SK-N-MC (cell line): ENCODE measurements at regions not wholly inside any gene's neighbourhood (a gene's known extent, or its start where the extent isn't known, plus 50 kb on each side); places are given as distances from the start of the nearest gene placed in this dataset.

Experiments
- DNase-seq: peaks from one replicate; pipeline ENCODE4 v3.0.0-alpha.2; 2011; ENCODE audit warnings: low read depth, low spot score
- H3K27ac ChIP-seq: fragments of 200-600 bp; sonication (generic); 2 replicates; pipeline ENCODE4 v1.5.1; 2016; ENCODE audit warnings: mixed run types
- H3K36me3 ChIP-seq: fragments of 200-600 bp; sonication (generic); 2 replicates; pipeline ENCODE4 v1.6.1; 2017; ENCODE audit warnings: antibody characterized with exemption, low read length, mixed read lengths; ENCODE audit not compliant: insufficient read depth
- H3K4me3 ChIP-seq: fragments of 200-600 bp; sonication (generic); 2 replicates; pipeline ENCODE4 v1.5.1; 2016
- H3K9ac ChIP-seq: fragments of 200-600 bp; sonication (generic); 2 replicates; pipeline ENCODE4 v1.8.0; 2017; ENCODE audit warnings: mixed run types, mixed read lengths; ENCODE audit not compliant: insufficient read length
- H3K9me3 ChIP-seq: fragments of 200-600 bp; sonication (generic); 2 replicates; pipeline ENCODE4 v1.6.1; 2017; ENCODE audit warnings: low read depth, mild to moderate bottlenecking, antibody characterized with exemption, low read length, moderate library complexity, mixed read lengths
- EZH2 ChIP-seq: fragments of 200-600 bp; sonication (generic); IDR thresholded peaks from one replicate; pipeline ENCODE4 v1.6.1; 2017; ENCODE audit warnings: antibody characterized with exemption
- FOXP2 ChIP-seq: optimal IDR thresholded peaks from 2 replicates; pipeline ENCODE3; 2011; ENCODE audit warnings: mild to moderate bottlenecking, moderate library complexity; ENCODE audit not compliant: insufficient read depth; ENCODE audit errors: extremely low read length, control extremely low read depth
- POLR2AphosphoS5 ChIP-seq: IDR thresholded peaks from 2 replicates; pipeline ENCODE4 v1.6.1; 2012; ENCODE audit warnings: mild to moderate bottlenecking, low read depth, low read length, borderline replicate concordance

DNA sequence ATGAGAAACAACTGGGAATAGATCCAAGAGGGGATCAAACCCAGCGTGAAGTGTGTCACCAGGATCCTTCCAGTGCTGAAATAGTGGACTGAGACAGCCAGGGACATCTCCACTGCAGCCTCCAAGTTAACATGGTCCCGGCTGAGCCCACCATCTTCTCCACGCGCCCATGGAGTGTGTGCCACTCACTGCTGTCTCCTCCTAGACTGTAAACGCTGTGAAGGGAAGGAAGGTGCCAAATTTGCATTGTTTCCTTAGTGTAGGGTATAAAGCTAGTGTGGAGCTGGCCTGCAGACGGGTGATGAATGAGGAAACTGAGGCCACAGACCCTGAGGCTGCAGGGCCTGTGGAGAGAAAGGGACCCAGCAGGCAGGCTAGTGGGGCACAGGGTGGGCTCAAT lies 183.6 kb downstream of the FOXD2 start:
- H3K9me3 ChIP-seq: no peaks in the 10 kb centered on the region
- DNase-seq: no peak
- no peak overlapping the region for H3K4me3 ChIP-seq
- no peaks in the 10 kb centered on the region for H3K36me3 ChIP-seq
- no peak overlapping the region for H3K9ac ChIP-seq
- TF ChIP-seq FOXP2 (no peak), EZH2 (no peak), POLR2AphosphoS5 (no peak)
- H3K27ac ChIP-seq: no peak overlapping the region

DNA sequence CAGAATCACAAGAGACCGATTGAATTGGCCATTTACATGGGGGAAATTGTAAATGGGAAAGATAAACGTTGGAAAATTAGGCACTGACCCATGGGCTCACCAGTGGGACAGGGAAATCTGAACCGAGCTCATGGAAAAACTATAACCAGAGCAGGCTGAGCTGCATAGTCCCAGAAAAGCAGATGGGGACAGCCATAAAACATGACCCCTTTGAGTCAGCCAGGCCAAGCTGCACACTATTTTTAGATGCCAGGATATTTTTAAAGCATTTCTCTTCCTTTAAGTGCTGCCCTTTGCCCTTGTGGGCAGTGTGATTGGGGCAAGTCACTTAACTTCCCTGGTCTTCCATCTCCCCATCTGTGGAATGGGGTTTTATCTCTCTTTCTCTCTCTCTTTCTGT lies 184.1 kb downstream of the FOXD2 start:
- Histone ChIP-seq H3K27ac (no peak overlapping the region), H3K9ac (no peak overlapping the region), H3K9me3 (no peaks in the 10 kb centered on the region), H3K4me3 (no peak overlapping the region), H3K36me3 (no peaks in the 10 kb centered on the region)
- no peak for DNase-seq
- TF ChIP-seq EZH2 (no peak), POLR2AphosphoS5 (no peak), FOXP2 (no peak)

GRCh38 chr1:47622776-47623556 lies 185.1 kb downstream of the FOXD2 start:
- H3K36me3 ChIP-seq: no peaks in the 10 kb centered on the region
- no peak overlapping the region for H3K4me3 ChIP-seq
- no peak for TF ChIP-seq FOXP2
- TF ChIP-seq EZH2: no peak
- no peak for TF ChIP-seq POLR2AphosphoS5
- H3K27ac ChIP-seq: no peak overlapping the region
- DNase-seq: no peak
- H3K9me3 ChIP-seq: no peaks in the 10 kb centered on the region
- H3K9ac ChIP-seq: no peak overlapping the region

DNA sequence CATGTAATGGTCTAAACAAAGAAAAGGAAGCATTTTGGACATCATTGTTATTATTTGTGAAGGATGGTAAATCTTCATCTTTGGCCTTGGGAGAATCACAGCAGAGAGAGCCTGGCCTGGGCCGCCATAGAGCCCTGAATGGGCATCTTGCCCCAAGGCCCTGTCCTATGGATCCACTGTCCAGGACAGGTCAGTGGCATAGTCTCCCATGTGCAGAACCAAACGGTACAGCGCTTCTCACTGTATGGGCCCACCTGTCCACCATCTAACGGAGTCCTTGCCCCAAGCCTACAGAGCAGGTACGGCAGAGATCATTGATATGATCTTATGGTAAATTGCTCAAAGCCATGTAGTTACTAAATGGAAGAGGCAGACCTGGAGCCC lies 185.7 kb downstream of the FOXD2 start:
- no peaks in the 10 kb centered on the region for H3K36me3 ChIP-seq
- no peaks in the 10 kb centered on the region for H3K9me3 ChIP-seq
- no peak for TF ChIP-seq FOXP2
- no peak for TF ChIP-seq EZH2
- no peak for TF ChIP-seq POLR2AphosphoS5
- DNase-seq: no peak
- H3K27ac ChIP-seq: no peak overlapping the region
- no peak overlapping the region for H3K4me3 ChIP-seq
- no peak overlapping the region for H3K9ac ChIP-seq

GRCh38 chr1:47624531-47624930 lies 186.7 kb downstream of the FOXD2 start:
- DNase-seq: no peak
- no peak overlapping the region for H3K9ac ChIP-seq
- no peak overlapping the region for H3K4me3 ChIP-seq
- no peak for TF ChIP-seq FOXP2
- no peaks in the 10 kb centered on the region for H3K9me3 ChIP-seq
- H3K36me3 ChIP-seq: no peaks in the 10 kb centered on the region
- no peak overlapping the region for H3K27ac ChIP-seq

- Histone ChIP-seq H3K27ac (no peak overlapping the region), H3K4me3 (no peak overlapping the region), H3K36me3 (no peaks in the 10 kb centered on the region), H3K9me3 (no peaks in the 10 kb centered on the region), H3K9ac (no peak overlapping the region)
- TF ChIP-seq EZH2 (no peak), POLR2AphosphoS5 (no peak), FOXP2 (no peak)
- no peak for DNase-seq
These were observed 189.2 kb downstream of the FOXD2 start for GRCh38 chr1:47627016-47627415.

- Histone ChIP-seq H3K36me3 (no peaks in the 10 kb centered on the region), H3K27ac (no peak overlapping the region), H3K9ac (no peak overlapping the region), H3K4me3 (no peak overlapping the region), H3K9me3 (no peaks in the 10 kb centered on the region)
- TF ChIP-seq FOXP2: no peak
- TF ChIP-seq POLR2AphosphoS5: no peak
- no peak for TF ChIP-seq EZH2
- DNase-seq: no peak
These were observed 189.9 kb downstream of the FOXD2 start for GRCh38 chr1:47627471-47628370.

GRCh38 chr1:47629201-47629600 lies 191.4 kb downstream of the FOXD2 start:
- Histone ChIP-seq H3K9me3 (no peaks in the 10 kb centered on the region), H3K27ac (no peak overlapping the region), H3K36me3 (no peaks in the 10 kb centered on the region), H3K4me3 (no peak overlapping the region), H3K9ac (no peak overlapping the region)
- TF ChIP-seq EZH2 (no peak), FOXP2 (no peak), POLR2AphosphoS5 (no peak)
- no peak for DNase-seq
